ENCODE measurements at regions not wholly inside any gene's neighbourhood (a gene's known extent, or its start where the extent isn't known, plus 50 kb on each side); places are given as distances from the start of the nearest gene placed in this dataset.

- TF ChIP-seq, protein P1, sequence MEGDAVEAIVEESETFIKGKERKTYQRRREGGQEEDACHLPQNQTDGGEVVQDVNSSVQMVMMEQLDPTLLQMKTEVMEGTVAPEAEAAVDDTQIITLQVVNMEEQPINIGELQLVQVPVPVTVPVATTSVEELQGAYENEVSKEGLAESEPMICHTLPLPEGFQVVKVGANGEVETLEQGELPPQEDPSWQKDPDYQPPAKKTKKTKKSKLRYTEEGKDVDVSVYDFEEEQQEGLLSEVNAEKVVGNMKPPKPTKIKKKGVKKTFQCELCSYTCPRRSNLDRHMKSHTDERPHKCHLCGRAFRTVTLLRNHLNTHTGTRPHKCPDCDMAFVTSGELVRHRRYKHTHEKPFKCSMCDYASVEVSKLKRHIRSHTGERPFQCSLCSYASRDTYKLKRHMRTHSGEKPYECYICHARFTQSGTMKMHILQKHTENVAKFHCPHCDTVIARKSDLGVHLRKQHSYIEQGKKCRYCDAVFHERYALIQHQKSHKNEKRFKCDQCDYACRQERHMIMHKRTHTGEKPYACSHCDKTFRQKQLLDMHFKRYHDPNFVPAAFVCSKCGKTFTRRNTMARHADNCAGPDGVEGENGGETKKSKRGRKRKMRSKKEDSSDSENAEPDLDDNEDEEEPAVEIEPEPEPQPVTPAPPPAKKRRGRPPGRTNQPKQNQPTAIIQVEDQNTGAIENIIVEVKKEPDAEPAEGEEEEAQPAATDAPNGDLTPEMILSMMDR (IDR thresholded peaks at IDR 0.05): no peak
- intact Hi-C loops (cut with micrococcal nuclease): no loop called here
- DNase-seq (no peak), ATAC-seq (ENCODE audit: low read depth) (no peak)
- no peak overlapping the region for H3K4me3 Mint-ChIP-seq
- H3K4me1 Mint-ChIP-seq: no peaks in the 10 kb centered on the region
- H3K27me3 Mint-ChIP-seq: peaks cover 3% of the 10 kb centered on the region
- ChIA-PET CTCF (no interaction called here), POLR2A (no interaction called here)
- peaks cover 2% of the 10 kb centered on the region for H3K9me3 Mint-ChIP-seq
- no peak overlapping the region for H3K27ac Mint-ChIP-seq
- H3K36me3 Mint-ChIP-seq (ENCODE audit: low read depth): no peaks in the 10 kb centered on the region
These were observed 214.1 kb downstream of the NUAK1 start for GRCh38 chr12:105924526-105925208.

DNA sequence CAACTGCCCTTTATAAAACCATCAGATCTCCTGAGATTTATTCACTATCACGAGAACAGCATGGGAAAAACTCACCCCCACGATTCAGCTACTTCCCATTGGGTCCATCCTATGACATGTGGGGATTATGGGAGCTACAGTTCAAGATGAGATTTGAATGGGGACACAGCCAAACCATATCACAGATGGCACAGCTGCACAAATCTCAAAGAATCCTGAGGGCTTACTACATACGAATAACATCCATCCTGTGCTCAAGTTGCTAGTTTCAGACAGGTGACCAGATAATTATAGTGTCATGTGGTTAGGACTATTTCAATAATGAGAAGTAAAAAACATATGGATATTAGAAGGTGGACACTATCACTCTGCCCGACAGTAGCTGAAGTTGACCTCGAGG, 211.2 kb downstream of the NUAK1 start:
- CTCF ChIA-PET: no interaction called here
- Mint-ChIP-seq H3K9me3 (peaks cover 2% of the 10 kb centered on the region), H3K4me3 (no peak overlapping the region), H3K27ac (no peak overlapping the region), H3K27me3 (peaks cover 1% of the 10 kb centered on the region), H3K36me3 (ENCODE audit: low read depth) (no peaks in the 10 kb centered on the region), H3K4me1 (no peaks in the 10 kb centered on the region)
- ATAC-seq (ENCODE audit: low read depth): no peak
- TF ChIP-seq, protein P1 (IDR thresholded peaks at IDR 0.05): no peak
- intact Hi-C loops (cut with micrococcal nuclease): no loop called here
- no peak for DNase-seq
- POLR2A ChIA-PET: no interaction called here

- Mint-ChIP-seq H3K4me1 (no peaks in the 10 kb centered on the region), H3K36me3 (ENCODE audit: low read depth) (no peaks in the 10 kb centered on the region), H3K27ac (no peak overlapping the region), H3K27me3 (peaks cover 1% of the 10 kb centered on the region), H3K9me3 (peaks cover 2% of the 10 kb centered on the region), H3K4me3 (no peak overlapping the region)
- TF ChIP-seq, protein P1 (IDR thresholded peaks at IDR 0.05): no peak
- ATAC-seq (ENCODE audit: low read depth): no peak
- CTCF ChIA-PET: no interaction called here
- POLR2A ChIA-PET: no interaction called here
- no peak for DNase-seq
- intact Hi-C loops (cut with micrococcal nuclease): no loop called here
These were observed 210.3 kb downstream of the NUAK1 start for GRCh38 chr12:105928436-105928835.

DNA sequence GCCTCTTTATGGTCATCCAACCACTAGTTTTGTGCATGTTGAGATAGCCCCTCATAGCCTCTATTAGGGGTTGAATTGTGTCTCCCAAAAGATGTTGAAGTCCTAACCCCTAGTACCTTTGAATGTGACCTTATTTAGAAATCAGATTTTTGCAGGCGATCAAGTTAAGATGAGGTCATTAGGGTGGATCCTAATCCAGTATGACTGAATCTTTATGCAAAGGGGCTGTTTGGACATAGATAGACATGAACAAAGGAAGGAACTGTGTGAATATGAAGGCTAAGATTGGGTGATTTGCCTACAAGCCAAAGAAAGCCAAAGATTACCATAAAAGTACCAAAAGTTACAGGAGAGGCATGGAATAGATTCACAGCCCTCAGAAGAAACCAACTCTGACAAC, 209.6 kb downstream of the NUAK1 start:
- Mint-ChIP-seq H3K27me3 (peaks cover 1% of the 10 kb centered on the region), H3K27ac (no peak overlapping the region), H3K4me3 (no peak overlapping the region), H3K9me3 (peaks cover 2% of the 10 kb centered on the region), H3K36me3 (ENCODE audit: low read depth) (no peaks in the 10 kb centered on the region), H3K4me1 (no peaks in the 10 kb centered on the region)
- CTCF ChIA-PET: no interaction called here
- POLR2A ChIA-PET: no interaction called here
- ATAC-seq (ENCODE audit: low read depth): no peak
- DNase-seq: no peak
- TF ChIP-seq, protein P1 (IDR thresholded peaks at IDR 0.05): no peak
- intact Hi-C loops (cut with micrococcal nuclease): no loop called here

DNA sequence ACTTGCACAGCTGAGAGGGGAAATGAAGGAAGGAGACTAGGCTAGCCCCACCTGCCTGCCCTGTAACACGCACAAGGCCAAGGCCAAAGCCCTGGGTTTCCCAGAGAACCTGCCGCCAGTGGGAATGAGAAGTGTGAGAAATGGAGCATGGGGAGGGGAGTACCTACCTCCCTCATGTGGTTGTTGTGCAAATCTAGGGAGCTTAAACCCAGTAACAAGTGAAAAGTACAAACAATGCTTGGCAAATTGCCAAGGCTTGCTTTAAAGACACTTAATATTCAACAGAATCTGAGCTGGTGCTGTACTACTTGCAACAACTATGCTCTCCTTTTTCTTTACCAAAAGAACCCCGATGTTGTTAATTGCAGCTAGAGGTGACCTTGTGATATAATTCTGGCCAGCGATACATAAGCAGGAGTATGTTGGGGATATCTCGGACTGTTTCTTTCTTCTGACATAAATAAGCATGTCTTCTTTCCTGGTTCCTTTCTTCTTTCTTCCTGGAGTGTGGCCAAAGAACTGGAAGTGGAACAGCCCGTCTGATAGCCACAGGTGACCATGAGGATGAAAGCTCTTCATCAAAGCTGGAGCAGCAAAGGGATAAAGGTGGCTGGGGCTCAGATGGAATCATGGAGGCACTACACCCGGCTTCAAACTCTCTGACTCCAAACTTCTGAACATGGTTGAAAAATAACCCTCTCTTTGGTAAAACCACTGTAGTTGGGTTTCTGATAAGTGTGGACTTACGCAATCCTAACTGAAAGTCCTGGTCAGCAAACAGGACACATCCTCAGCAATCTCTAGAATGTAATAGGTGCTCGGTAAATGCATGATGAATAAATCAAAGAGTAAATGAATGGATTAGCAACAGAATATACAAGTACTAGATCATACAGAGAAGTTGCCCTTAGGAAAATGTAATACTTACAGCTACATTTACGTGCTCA, 207.9 kb downstream of the NUAK1 start:
- H3K36me3 Mint-ChIP-seq (ENCODE audit: low read depth): no peaks in the 10 kb centered on the region
- H3K27me3 Mint-ChIP-seq: peaks cover 1% of the 10 kb centered on the region
- H3K4me3 Mint-ChIP-seq: no peak overlapping the region
- POLR2A ChIA-PET: no interaction called here
- DNase-seq (no peak), ATAC-seq (ENCODE audit: low read depth) (no peak)
- CTCF ChIA-PET: no interaction called here
- intact Hi-C loops (cut with micrococcal nuclease): no loop called here
- TF ChIP-seq, protein P1 (IDR thresholded peaks at IDR 0.05): no peak
- H3K4me1 Mint-ChIP-seq: no peaks in the 10 kb centered on the region
- H3K9me3 Mint-ChIP-seq: peaks cover 2% of the 10 kb centered on the region
- H3K27ac Mint-ChIP-seq: no peak overlapping the region
